PC-3 (cell line): ENCODE measurements at regions not wholly inside any gene's neighbourhood (a gene's known extent, or its start where the extent isn't known, plus 50 kb on each side); places are given as distances from the start of the nearest gene placed in this dataset.

Experiments used
- ATAC-seq: fragments of 200-7000 bp; cut with Tn5 transposase; 2 replicates; pipeline ENCODE4 v1.9.1; 2020; ENCODE audit warnings: mild to moderate bottlenecking, moderate library complexity
- BruUV-seq: library from RNA; stranded (reverse); fragments of 400-500 nt; replicated peaks from 2 replicates; lab custom pipeline; 2021; lab: Mats Ljungman, UMichigan
- CTCF ChIA-PET: fragments of 300-600 bp; sonication (Branson Sonifier 250); formaldehyde crosslinking; loops from one replicate; lab custom pipeline; 2022; ENCODE audit warnings: antibody characterized with exemption; lab: Charles Lee
- POLR2A ChIA-PET: fragments of 300-600 bp; sonication (Branson Sonifier 250); formaldehyde crosslinking; loops from one replicate; lab custom pipeline; 2022; ENCODE audit warnings: antibody characterized with exemption; ENCODE audit not compliant: unreplicated experiment; lab: Charles Lee
- DNase-seq: peaks from one replicate; pipeline ENCODE4 v3.0.0-alpha.2; 2015
- H2AFZ ChIP-seq: fragments of 300-600 bp; sonication (generic); 2 replicates; pipeline ENCODE4 v1.6.0; 2016; ENCODE audit warnings: antibody characterized with exemption, low read length
- H3F3A ChIP-seq: fragments of 300-600 bp; sonication (generic); one replicate; pipeline ENCODE4 v1.6.0; 2017; ENCODE audit warnings: antibody characterized with exemption, low read length, control low read depth, mild to moderate bottlenecking; ENCODE audit not compliant: unreplicated experiment
- H3K27ac ChIP-seq: fragments of 300-600 bp; sonication (generic); 2 replicates; pipeline ENCODE4 v1.5.1; 2016; ENCODE audit warnings: mild to moderate bottlenecking, low read length
- H3K27me3 ChIP-seq: fragments of 300-600 bp; sonication (generic); 2 replicates; pipeline ENCODE4 v1.6.1; 2016; ENCODE audit warnings: low read length, mixed read lengths
- H3K36me3 ChIP-seq: fragments of 300-600 bp; sonication (generic); 2 replicates; pipeline ENCODE4 v1.6.1; 2016; ENCODE audit warnings: low read depth, mixed run types, low read length, mixed read lengths
- H3K4me1 ChIP-seq: fragments of 300-600 bp; sonication (generic); 2 replicates; pipeline ENCODE4 v1.5.1; 2016; ENCODE audit warnings: low read length; ENCODE audit not compliant: insufficient read depth
- H3K4me2 ChIP-seq: fragments of 300-600 bp; sonication (generic); 2 replicates; pipeline ENCODE4 v1.6.0; 2016; ENCODE audit warnings: low read length
- H3K4me3 ChIP-seq: fragments of 300-600 bp; sonication (generic); 2 replicates; pipeline ENCODE4 v1.5.1; 2016; ENCODE audit warnings: mild to moderate bottlenecking, low read length, mixed read lengths
- H3K79me2 ChIP-seq: fragments of 300-600 bp; sonication (generic); 2 replicates; pipeline ENCODE4 v1.6.1; 2017; ENCODE audit warnings: low read length, mixed read lengths
- H3K9ac ChIP-seq: fragments of 300-600 bp; sonication (generic); 2 replicates; pipeline ENCODE4 v1.6.0; 2016; ENCODE audit warnings: mild to moderate bottlenecking, low read length
- H3K9me2 ChIP-seq: fragments of 300-600 bp; sonication (generic); replicated peaks from 2 replicates; pipeline ENCODE4 v1.6.1; 2016; ENCODE audit warnings: mixed run types, low read length, mixed read lengths
- H3K9me3 ChIP-seq: fragments of 300-600 bp; sonication (generic); 2 replicates; pipeline ENCODE4 v1.6.1; 2016; ENCODE audit warnings: low read length, mixed read lengths
- H4K20me1 ChIP-seq: fragments of 300-600 bp; sonication (generic); 2 replicates; pipeline ENCODE4 v1.6.1; 2016; ENCODE audit warnings: low read length, mixed read lengths
- EZH2 ChIP-seq: fragments of 300-600 bp; sonication (generic); IDR thresholded peaks from one replicate; pipeline ENCODE4 v1.6.1; 2017; ENCODE audit warnings: antibody characterized with exemption, mild to moderate bottlenecking, low read length; ENCODE audit not compliant: unreplicated experiment
- EZH2phosphoT487 ChIP-seq: fragments of 300-600 bp; sonication (generic); IDR thresholded peaks from 2 replicates; pipeline ENCODE4 v1.6.1; 2018; ENCODE audit warnings: mild to moderate bottlenecking, antibody characterized with exemption, low read length, borderline replicate concordance
- intact Hi-C: fragments of 100-400 bp; cut with micrococcal nuclease; formaldehyde crosslinking; loops from 2 replicates; pipeline ENCODE4 v1.9.0; 2023
- TF ChIP-seq, protein P1 (sequence below): fragments of 300-600 bp; sonication (generic); conservative IDR thresholded peaks from 2 replicates; pipeline ENCODE4 v1.5.1; 2017; ENCODE audit warnings: antibody characterized with exemption, low read depth, mild to moderate bottlenecking, low read length

DNA sequence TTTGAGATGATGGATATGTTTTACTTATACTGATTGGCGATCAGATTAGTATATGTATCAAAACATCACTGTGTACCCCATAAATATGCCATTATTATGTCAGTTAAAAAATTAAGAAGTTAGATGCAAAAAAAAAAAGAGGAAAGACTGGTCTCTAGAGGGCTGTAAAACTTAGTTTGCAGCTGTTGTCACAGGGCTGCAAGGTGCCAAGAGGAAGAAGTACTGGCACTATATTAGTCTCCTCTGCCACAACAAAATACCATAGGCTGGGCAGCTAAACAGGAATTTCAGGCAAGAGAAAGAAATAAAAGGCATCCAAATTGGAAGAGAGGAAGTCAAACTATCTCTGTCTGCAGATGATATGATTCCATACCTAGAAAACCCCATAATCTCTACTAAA, 177.8 kb upstream of the PLPP4 start:
- Histone ChIP-seq H3K4me2 (no peak overlapping the region), H4K20me1 (no peaks in the 10 kb centered on the region), H3K27ac (no peak overlapping the region), H3K27me3 (no peaks in the 10 kb centered on the region), H3K4me1 (no peaks in the 10 kb centered on the region), H3K79me2 (no peaks in the 10 kb centered on the region), H2AFZ (no peak overlapping the region), H3K9me2 (no peaks in the 10 kb centered on the region), H3K9ac (no peak overlapping the region), H3F3A (no peaks in the 10 kb centered on the region), H3K4me3 (no peak overlapping the region), H3K36me3 (no peaks in the 10 kb centered on the region), H3K9me3 (no peaks in the 10 kb centered on the region)
- BruUV-seq: no TSS peak
- CTCF ChIA-PET: no interaction called here
- POLR2A ChIA-PET: no interaction called here
- DNase-seq (no peak), ATAC-seq (no peak)
- intact Hi-C loops: no loop called here
- TF ChIP-seq EZH2phosphoT487 (no peak), EZH2 (no peak)
- TF ChIP-seq, protein P1, sequence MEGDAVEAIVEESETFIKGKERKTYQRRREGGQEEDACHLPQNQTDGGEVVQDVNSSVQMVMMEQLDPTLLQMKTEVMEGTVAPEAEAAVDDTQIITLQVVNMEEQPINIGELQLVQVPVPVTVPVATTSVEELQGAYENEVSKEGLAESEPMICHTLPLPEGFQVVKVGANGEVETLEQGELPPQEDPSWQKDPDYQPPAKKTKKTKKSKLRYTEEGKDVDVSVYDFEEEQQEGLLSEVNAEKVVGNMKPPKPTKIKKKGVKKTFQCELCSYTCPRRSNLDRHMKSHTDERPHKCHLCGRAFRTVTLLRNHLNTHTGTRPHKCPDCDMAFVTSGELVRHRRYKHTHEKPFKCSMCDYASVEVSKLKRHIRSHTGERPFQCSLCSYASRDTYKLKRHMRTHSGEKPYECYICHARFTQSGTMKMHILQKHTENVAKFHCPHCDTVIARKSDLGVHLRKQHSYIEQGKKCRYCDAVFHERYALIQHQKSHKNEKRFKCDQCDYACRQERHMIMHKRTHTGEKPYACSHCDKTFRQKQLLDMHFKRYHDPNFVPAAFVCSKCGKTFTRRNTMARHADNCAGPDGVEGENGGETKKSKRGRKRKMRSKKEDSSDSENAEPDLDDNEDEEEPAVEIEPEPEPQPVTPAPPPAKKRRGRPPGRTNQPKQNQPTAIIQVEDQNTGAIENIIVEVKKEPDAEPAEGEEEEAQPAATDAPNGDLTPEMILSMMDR: no peak

DNA sequence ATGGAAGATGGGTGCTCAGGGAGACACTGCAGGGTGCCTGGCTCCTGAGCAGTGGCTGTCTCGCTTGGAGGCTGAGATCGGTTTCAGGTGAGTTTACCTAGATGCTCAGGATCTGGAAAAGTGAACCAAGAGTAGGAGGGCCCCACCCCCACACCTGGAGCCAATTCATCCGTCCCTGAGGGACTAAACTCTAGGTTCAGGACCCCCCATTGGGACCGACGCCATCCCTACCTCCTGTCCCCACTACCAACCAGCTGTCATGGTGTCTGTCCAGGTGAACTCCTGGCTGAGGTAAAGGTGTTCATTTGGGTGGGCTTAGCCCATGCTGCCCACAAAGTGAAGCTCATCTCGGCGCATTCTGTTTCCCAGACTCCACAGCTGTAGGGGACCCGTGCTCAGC, 174.6 kb upstream of the PLPP4 start:
- no peak for DNase-seq
- Histone ChIP-seq H3K4me1 (no peaks in the 10 kb centered on the region), H3F3A (no peaks in the 10 kb centered on the region), H3K27me3 (no peaks in the 10 kb centered on the region), H3K27ac (no peak overlapping the region), H4K20me1 (no peaks in the 10 kb centered on the region), H3K4me3 (no peak overlapping the region), H3K36me3 (no peaks in the 10 kb centered on the region), H3K4me2 (no peak overlapping the region), H3K9me2 (no peaks in the 10 kb centered on the region), H3K9ac (no peak overlapping the region), H3K79me2 (no peaks in the 10 kb centered on the region), H2AFZ (no peak overlapping the region), H3K9me3 (no peaks in the 10 kb centered on the region)
- ChIA-PET CTCF (no interaction called here), POLR2A (no interaction called here)
- BruUV-seq: no TSS peak
- intact Hi-C loops: no loop called here
- TF ChIP-seq, protein P1: no peak
- TF ChIP-seq EZH2phosphoT487: no peak
- no peak for TF ChIP-seq EZH2
- no peak for ATAC-seq

GRCh38 chr10:120282846-120283492, 174.1 kb upstream of the PLPP4 start:
- CTCF ChIA-PET: no interaction called here
- intact Hi-C loops: no loop called here
- Histone ChIP-seq H2AFZ (no peak overlapping the region), H4K20me1 (no peaks in the 10 kb centered on the region), H3K36me3 (no peaks in the 10 kb centered on the region), H3K9me2 (no peaks in the 10 kb centered on the region), H3F3A (no peaks in the 10 kb centered on the region), H3K4me2 (no peak overlapping the region), H3K4me1 (no peaks in the 10 kb centered on the region), H3K4me3 (no peak overlapping the region), H3K27ac (no peak overlapping the region), H3K27me3 (no peaks in the 10 kb centered on the region), H3K9ac (no peak overlapping the region), H3K79me2 (no peaks in the 10 kb centered on the region), H3K9me3 (no peaks in the 10 kb centered on the region)
- TF ChIP-seq, protein P1: no peak
- TF ChIP-seq EZH2: no peak
- no peak for TF ChIP-seq EZH2phosphoT487
- POLR2A ChIA-PET: no interaction called here
- no TSS peak for BruUV-seq
- no peak for DNase-seq
- no peak for ATAC-seq
